Glutamatergic neuron (in vitro differentiated cells): ENCODE measurements at regions not wholly inside any gene's neighbourhood (a gene's known extent, or its start where the extent isn't known, plus 50 kb on each side); places are given as distances from the start of the nearest gene placed in this dataset.

Experiments used
- DNase-seq: peaks from one replicate; pipeline ENCODE4 v3.0.0; 2022
- H3K27ac Mint-ChIP-seq: one replicate; pipeline ENCODE4 v1.8.0; 2020; ENCODE audit warnings: mild to moderate bottlenecking, mixed read lengths, inconsistent platforms; ENCODE audit not compliant: unreplicated experiment
- H3K27me3 Mint-ChIP-seq: one replicate; pipeline ENCODE4 v1.8.0; 2020; ENCODE audit warnings: mild to moderate bottlenecking, moderate library complexity, mixed read lengths, inconsistent platforms; ENCODE audit not compliant: unreplicated experiment
- H3K36me3 Mint-ChIP-seq: one replicate; pipeline ENCODE4 v1.8.0; 2020; ENCODE audit warnings: mild to moderate bottlenecking, mixed read lengths, inconsistent platforms; ENCODE audit not compliant: unreplicated experiment
- H3K4me1 Mint-ChIP-seq: one replicate; pipeline ENCODE4 v1.8.0; 2020; ENCODE audit warnings: mild to moderate bottlenecking, low read depth, mixed read lengths, inconsistent platforms; ENCODE audit not compliant: unreplicated experiment
- H3K4me3 Mint-ChIP-seq: one replicate; pipeline ENCODE4 v1.8.0; 2020; ENCODE audit warnings: mild to moderate bottlenecking, mixed read lengths, inconsistent platforms; ENCODE audit not compliant: unreplicated experiment
- H3K9me3 Mint-ChIP-seq: one replicate; pipeline ENCODE4 v1.8.0; 2020; ENCODE audit warnings: mild to moderate bottlenecking, moderate library complexity, mixed read lengths, inconsistent platforms; ENCODE audit not compliant: unreplicated experiment
- TF ChIP-seq, protein P1 (sequence below): fragments of 200-600 bp; sonication (generic); IDR thresholded peaks from one replicate; pipeline ENCODE4 v1.5.0; 2021; ENCODE audit not compliant: partially characterized antibody, unreplicated experiment

DNA sequence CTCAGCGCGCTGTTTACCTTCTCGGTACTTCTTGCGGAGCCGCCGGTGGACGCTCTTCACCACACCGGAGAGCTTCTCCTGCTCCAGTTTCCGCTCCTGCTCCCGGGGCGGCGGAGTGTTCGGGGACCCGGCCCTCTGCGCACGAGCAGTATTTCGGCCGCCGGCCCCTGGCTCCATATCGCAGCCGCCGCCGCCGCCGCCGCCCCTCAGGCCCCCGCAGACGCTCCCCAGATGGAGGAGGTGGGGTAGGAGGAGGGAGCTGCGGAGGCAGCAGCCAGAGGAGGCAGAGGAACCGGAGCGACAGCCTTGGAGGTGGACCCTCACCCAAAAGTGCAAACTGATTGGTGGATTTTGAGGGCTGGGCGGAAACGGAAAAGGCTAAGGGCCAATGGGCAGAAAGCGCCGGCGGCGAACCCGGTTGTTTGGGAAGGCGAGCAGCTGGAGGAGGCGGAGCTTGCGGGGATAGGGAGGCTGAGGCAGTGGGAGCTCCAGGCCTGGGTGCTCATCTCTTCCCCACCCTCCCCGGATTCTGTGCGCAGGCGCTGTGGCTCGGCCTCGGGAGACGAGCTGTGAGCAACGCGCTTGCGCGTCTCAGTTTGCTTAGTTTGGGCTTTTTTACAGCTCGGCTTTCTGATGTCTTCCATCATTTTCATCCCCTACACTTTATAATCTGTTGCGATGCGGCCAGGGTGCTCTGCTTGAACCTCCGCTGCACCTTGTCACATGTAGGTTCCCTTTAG lies 146.9 kb downstream of the GPR85 start:
- Mint-ChIP-seq H3K27me3 (peaks cover 11% of the 10 kb centered on the region), H3K9me3 (peaks cover 3% of the 10 kb centered on the region), H3K27ac (peak overlapping the region; percentile 99), H3K4me3 (peak overlapping the region; percentile 98), H3K36me3 (no peaks in the 10 kb centered on the region), H3K4me1 (peaks cover 9% of the 10 kb centered on the region)
- peak; percentile 100 for DNase-seq
- TF ChIP-seq, protein P1, sequence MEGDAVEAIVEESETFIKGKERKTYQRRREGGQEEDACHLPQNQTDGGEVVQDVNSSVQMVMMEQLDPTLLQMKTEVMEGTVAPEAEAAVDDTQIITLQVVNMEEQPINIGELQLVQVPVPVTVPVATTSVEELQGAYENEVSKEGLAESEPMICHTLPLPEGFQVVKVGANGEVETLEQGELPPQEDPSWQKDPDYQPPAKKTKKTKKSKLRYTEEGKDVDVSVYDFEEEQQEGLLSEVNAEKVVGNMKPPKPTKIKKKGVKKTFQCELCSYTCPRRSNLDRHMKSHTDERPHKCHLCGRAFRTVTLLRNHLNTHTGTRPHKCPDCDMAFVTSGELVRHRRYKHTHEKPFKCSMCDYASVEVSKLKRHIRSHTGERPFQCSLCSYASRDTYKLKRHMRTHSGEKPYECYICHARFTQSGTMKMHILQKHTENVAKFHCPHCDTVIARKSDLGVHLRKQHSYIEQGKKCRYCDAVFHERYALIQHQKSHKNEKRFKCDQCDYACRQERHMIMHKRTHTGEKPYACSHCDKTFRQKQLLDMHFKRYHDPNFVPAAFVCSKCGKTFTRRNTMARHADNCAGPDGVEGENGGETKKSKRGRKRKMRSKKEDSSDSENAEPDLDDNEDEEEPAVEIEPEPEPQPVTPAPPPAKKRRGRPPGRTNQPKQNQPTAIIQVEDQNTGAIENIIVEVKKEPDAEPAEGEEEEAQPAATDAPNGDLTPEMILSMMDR = no peak

DNA sequence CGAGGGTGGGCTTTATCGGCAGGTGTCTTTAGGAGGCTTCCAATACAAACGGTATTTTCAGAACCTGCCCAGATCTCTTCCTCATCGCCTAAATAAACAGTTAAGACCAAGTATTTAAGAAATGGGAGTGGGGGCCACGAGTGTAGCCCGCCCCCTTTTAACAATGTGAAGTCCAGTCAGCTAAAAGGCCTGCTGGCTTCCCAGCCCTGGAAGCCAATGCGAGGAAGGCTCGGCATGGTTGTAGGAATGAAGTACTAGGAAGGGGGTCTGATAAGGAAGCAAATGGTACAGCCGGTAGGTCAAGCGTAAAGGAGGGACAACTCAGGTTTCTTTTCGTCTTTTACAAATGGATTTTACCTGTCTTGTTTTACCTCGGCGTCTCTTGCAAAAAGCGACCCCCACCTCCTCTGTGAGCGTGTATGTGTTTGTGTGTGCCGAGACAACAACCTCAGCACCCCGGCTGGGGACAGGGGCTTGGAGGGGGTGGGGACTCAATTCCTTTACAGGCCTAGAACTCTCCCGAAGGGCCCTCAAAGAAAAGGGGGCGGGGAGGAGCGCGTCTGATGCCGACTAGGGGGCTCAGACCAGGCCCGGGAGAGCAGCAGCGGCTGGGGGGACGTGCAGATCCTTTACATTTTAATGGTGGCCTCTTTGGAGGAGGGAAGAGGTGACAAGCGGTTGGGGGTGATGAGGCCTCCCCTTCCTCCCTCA lies 147.6 kb downstream of the GPR85 start:
- Mint-ChIP-seq H3K36me3 (no peaks in the 10 kb centered on the region), H3K9me3 (peaks cover 3% of the 10 kb centered on the region), H3K4me3 (peak overlapping the region; percentile 98), H3K4me1 (peaks cover 9% of the 10 kb centered on the region), H3K27ac (peak overlapping the region; percentile 91), H3K27me3 (peaks cover 11% of the 10 kb centered on the region)
- TF ChIP-seq, protein P1 = no peak
- peak; percentile 57 for DNase-seq

DNA sequence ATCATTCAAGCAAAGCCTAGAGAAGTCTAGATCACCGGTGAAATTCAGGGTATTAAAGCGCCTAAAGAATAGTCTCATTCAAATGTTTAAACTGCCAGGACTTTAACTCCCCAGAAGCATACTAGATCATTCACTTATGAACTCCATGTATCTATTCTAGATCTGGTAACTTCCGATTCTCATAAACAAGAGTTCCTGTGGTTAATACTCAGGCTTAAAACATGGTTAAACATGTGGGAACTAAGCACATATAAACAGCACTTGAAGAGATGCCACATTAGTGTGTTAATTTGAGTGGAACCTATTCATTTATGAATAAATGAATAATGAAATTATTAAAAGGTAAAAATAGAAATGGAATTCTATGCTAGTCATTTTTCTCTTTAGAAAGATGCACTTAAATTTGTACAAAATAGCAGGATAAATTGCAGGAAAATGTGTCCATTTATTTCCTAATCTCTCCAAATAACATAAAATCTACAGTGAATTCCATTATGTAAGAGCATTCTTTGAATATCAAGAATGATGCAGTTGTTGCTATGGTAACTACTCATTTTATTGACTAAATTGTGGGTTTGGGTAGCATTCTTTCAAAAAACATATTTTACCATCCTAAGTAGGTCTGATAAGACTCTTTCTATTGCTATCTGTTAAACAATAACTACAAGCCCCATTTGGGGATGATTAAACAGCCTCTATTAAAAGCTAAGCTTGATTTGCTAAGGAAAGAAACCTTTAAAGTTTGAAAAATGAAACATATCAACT lies 147.6 kb upstream of the TMEM168 start:
- H3K27me3 Mint-ChIP-seq = peaks cover 11% of the 10 kb centered on the region
- DNase-seq = no peak
- H3K27ac Mint-ChIP-seq = no peak overlapping the region
- TF ChIP-seq, protein P1 = no peak
- H3K36me3 Mint-ChIP-seq = no peaks in the 10 kb centered on the region
- peaks cover 9% of the 10 kb centered on the region for H3K4me1 Mint-ChIP-seq
- peak overlapping the region; percentile 98 for H3K4me3 Mint-ChIP-seq
- H3K9me3 Mint-ChIP-seq = peaks cover 3% of the 10 kb centered on the region

DNA sequence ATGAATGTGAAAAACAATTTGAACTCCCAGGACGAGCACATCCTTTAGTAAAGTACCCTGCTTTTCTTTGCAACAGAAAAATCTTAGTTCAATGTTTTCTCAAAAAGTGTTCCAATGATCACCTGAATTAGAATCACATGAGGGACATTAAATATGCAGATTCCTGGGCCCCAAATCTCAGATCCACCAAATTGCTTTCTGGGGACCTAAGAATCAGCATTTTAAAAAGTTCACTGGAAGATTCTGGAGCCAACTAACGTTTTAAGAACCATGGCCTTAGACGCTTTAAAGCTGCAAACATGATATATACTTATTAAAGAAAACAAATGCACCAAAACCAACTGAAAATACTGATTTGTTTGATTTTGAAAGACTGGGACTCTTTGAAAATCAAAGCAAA lies 143.4 kb upstream of the TMEM168 start:
- H3K9me3 Mint-ChIP-seq = no peaks in the 10 kb centered on the region
- no peak for DNase-seq
- H3K4me3 Mint-ChIP-seq = no peak overlapping the region
- peaks cover 6% of the 10 kb centered on the region for H3K4me1 Mint-ChIP-seq
- H3K36me3 Mint-ChIP-seq = no peaks in the 10 kb centered on the region
- H3K27ac Mint-ChIP-seq = no peak overlapping the region
- TF ChIP-seq, protein P1 = no peak
- peaks cover under 1% of the 10 kb centered on the region for H3K27me3 Mint-ChIP-seq
